ENCODE measurements at regions not wholly inside any gene's neighbourhood (a gene's known extent, or its start where the extent isn't known, plus 50 kb on each side); places are given as distances from the start of the nearest gene placed in this dataset.

- no peak for DNase-seq
Measured at GRCh38 chr3:188080091-188080490, 73.9 kb upstream of the LPP start.

DNA sequence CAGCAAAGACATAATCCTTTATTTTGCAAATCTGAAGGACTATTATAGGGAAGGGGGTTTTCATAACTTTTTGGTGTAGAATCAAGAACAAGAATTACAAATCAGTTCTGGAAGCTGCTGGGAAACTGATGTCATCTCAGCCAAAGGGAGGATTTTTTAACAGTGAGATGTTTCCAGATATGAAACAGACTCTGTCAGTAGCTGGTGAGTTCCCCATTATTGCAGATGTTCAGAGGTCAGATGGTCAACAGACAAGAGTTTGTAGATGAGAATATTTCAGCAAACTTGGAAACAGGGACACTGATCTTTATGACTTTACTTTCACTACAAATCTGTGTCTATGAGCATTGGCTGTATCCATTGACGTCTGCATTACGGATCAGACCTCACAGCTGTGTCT is 71.9 kb upstream of the LPP start:
- no peak for DNase-seq

- no peak for DNase-seq
Measured at GRCh38 chr3:188082450-188082849, 71.5 kb upstream of the LPP start.

DNA sequence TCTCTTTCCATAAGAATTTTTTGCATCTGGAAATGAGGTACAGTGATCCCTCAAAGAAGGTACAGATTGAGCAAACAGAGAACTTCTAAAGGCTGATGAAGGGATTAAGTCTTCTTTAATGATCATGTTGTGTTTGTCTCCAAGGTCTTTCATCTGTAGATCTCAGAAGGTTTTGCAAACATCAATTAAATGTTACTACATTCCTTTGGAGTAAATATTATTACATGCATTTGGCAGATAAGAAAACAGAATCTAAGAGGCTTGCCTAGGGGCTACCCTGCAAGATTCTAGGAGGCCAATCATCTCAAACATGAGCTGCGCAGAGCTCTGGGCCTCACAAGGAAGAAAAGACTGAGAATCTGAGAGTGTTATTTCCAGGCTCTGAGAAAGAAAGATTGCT is 70.9 kb upstream of the LPP start:
- DNase-seq: no peak

DNA sequence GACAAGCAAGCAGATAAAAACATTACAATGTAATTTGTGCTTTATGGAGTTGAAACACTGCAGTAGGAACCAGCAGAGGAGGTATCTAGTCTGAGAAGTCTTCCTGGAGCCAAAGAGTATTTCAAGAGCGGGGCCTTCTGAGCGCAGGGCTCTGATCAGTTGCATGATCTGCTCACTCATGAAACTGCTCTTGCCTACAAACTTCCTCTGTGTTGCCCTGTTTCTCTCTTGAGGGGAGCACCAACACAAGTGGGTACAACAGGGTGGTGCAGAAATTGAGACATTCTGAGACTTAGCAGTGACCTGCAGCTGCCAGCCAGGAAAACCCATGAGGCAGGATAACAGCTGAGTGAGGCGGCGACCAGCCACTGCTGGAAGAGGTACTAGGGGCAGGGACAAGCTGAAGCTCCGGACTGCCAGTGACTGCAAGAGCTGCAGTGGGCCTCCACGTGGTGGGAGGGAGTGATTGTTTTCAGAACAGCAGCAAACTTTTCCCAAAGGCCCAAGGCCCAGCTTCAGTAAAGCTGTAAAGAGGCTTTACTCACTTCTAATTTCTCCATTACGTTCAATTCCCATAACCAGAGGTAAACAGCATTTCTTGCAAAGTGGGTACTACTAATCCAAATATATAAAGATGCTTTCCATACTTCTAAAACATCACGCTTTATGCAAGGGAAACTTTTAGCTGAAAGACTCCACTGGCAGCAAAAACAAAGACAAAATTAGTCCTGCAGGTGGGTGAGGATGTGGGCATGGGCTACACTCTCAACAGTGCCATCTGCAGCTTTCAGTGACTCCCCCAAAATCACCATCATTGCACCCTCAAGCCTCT is 69.0 kb upstream of the LPP start:
- no peak for DNase-seq

GRCh38 chr3:188085584-188086560 is 68.1 kb upstream of the LPP start:
- DNase-seq: no peak

GRCh38 chr3:188088948-188089685 is 64.8 kb upstream of the LPP start:
- DNase-seq: no peak

- peak; percentile 34 to 37 for DNase-seq
Measured at GRCh38 chr3:188090620-188091309, 63.2 kb upstream of the LPP start.

- DNase-seq: no peak
Measured at GRCh38 chr3:188091746-188092145, 62.2 kb upstream of the LPP start.

DNA sequence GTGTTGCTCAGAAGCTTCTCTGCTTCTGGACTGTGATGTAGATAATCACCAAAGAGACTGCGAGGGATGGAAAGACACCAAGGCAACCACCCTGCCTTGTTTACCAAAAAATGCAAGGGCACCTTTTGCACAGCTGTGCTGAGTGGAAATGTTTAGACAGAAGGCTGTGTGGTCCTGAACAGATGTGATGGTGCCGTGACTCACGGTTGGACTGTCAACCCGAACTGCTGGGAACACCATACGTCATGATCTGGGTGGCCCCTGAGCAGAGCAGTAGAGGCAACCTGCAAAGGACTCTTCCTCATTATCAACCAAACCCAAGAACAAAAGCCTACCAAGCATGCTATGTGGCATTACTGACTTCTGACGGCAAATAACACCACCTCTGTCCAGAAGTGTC is 61.3 kb upstream of the LPP start:
- no peak for DNase-seq

GRCh38 chr3:188095431-188095830 is 58.5 kb upstream of the LPP start:
- no peak for DNase-seq

GRCh38 chr3:188097791-188098190 is 56.2 kb upstream of the LPP start:
- DNase-seq: no peak

- DNase-seq: no peak
Measured at GRCh38 chr3:188099907-188100306, 54.0 kb upstream of the LPP start.

DNA sequence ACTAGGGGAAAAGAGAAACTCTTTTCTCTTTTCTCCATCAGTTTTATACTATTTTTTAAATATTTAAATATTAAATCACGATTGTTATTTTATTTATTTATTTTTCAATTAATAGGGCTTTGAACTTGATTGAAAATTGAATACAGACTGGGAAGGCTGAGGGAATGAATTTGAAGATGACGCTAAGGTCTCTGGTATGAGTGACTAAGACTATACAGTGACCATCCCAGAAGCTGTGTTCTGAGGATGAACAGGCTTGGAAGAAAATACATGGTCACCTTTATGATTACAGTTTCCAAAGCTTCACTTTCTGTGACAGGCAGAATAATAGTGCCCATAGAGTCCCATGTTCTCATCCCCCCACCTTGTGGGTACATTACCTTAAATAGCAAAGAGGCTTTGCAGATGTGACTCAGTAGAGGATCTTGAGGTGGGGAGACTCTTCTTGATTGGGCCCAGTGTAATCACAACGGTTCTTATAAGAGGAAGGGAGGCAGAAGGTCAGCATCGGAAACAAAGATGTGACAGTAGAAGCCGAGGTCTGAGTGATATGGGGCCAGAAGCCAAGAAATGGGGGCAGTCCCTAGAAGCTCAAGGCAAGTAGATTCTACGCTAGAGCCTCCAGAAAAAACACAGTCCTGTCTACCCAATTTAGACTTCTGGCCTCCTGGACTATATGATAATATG is 51.0 kb upstream of the LPP start:
- DNase-seq: no peak

DNA sequence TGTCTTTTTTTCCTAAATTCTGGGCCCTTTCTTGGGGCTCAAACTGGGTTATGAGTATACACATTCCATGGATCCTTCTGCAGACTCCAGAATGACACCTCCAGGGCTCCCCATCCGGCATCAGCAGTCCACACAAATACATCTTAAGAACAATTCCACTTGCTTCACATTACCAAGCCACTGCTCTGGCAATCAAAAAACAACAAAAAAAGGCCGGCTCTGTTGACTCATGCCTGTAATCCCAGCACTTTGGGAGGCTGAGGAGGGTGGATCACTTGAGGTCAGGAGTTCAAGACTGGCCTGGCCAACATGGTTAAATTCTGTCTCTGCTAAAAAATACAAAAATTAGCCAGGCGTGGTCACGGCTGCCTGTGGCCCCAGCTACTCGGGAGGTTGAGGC is 49.9 kb upstream of the LPP start:
- no peak for DNase-seq
